Nephron progenitor cell (in vitro differentiated cells): ENCODE measurements at regions not wholly inside any gene's neighbourhood (a gene's known extent, or its start where the extent isn't known, plus 50 kb on each side); places are given as distances from the start of the nearest gene placed in this dataset.

ENCODE experiments used
- DNase-seq: peaks from one replicate; pipeline ENCODE4 v3.0.0; 2021
- H3K27ac Mint-ChIP-seq: 2 replicates; pipeline ENCODE4 v1.8.0; 2021; ENCODE audit warnings: mild to moderate bottlenecking, moderate library complexity, mixed read lengths
- H3K27me3 Mint-ChIP-seq: 2 replicates; pipeline ENCODE4 v1.8.0; 2021; ENCODE audit warnings: mild to moderate bottlenecking, low read depth, mixed read lengths; ENCODE audit not compliant: poor library complexity
- H3K36me3 Mint-ChIP-seq: 2 replicates; pipeline ENCODE4 v1.8.0; 2021; ENCODE audit warnings: low read depth, mixed read lengths
- H3K4me1 Mint-ChIP-seq: 2 replicates; pipeline ENCODE4 v1.8.0; 2021; ENCODE audit warnings: mixed read lengths
- H3K4me3 Mint-ChIP-seq: 2 replicates; pipeline ENCODE4 v1.8.0; 2021; ENCODE audit warnings: mild to moderate bottlenecking, moderate library complexity, mixed read lengths
- H3K9me3 Mint-ChIP-seq: 2 replicates; pipeline ENCODE4 v1.8.0; 2021; ENCODE audit warnings: mild to moderate bottlenecking, moderate library complexity, mixed read lengths
- TF ChIP-seq, protein P1 (sequence below): fragments of 200-600 bp; sonication (generic); IDR thresholded peaks from 2 replicates; pipeline ENCODE4 v1.5.0; 2021; ENCODE audit warnings: antibody characterized with exemption

DNA sequence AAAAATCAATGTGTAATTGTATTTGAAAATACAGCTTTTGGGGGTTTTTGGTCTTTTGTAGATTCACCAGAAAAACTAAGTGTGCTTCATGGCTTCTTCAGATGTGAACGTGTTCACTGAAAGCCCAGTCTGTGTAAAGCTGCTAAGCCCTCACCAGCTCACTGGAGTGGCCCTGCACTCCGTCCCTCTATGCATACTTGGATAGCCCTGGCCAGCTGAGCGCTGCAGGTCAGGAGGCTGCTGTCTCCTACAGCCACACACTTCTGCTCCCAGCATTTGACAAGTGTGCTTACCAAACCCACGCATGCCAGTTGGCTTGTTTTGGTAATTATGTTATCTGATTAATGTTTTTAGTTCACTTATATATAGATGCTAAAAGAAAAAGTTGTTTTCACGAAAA is 163.5 kb downstream of the TLR5 start:
- Mint-ChIP-seq H3K4me3 (no peak overlapping the region), H3K4me1 (peaks cover 24% of the 10 kb centered on the region), H3K9me3 (peaks cover 7% of the 10 kb centered on the region), H3K36me3 (peaks cover 21% of the 10 kb centered on the region), H3K27me3 (peaks cover 4% of the 10 kb centered on the region), H3K27ac (no peak overlapping the region)
- DNase-seq = peak; percentile 12
- TF ChIP-seq, protein P1, sequence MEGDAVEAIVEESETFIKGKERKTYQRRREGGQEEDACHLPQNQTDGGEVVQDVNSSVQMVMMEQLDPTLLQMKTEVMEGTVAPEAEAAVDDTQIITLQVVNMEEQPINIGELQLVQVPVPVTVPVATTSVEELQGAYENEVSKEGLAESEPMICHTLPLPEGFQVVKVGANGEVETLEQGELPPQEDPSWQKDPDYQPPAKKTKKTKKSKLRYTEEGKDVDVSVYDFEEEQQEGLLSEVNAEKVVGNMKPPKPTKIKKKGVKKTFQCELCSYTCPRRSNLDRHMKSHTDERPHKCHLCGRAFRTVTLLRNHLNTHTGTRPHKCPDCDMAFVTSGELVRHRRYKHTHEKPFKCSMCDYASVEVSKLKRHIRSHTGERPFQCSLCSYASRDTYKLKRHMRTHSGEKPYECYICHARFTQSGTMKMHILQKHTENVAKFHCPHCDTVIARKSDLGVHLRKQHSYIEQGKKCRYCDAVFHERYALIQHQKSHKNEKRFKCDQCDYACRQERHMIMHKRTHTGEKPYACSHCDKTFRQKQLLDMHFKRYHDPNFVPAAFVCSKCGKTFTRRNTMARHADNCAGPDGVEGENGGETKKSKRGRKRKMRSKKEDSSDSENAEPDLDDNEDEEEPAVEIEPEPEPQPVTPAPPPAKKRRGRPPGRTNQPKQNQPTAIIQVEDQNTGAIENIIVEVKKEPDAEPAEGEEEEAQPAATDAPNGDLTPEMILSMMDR = no peak

DNA sequence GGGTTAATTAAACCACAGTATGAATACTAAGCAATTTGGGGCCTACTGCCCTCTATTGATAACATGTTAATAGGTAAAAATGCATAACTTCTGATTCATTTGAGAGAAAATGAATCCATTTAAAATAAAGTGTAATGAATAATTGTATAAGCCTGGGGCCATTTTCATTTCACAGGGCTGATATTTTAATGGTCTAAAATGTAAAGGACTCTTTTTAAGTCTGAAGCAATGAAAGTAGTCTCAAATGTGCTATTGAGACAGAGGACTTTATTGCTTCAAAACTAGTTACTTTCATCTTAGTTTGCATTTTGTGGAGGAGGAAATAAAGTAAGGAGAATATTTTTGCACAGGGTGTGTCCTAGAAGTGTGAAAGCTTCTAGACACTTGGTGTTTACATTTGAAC is 155.4 kb downstream of the TLR5 start:
- H3K4me1 Mint-ChIP-seq = peaks cover 13% of the 10 kb centered on the region
- no peaks in the 10 kb centered on the region for H3K9me3 Mint-ChIP-seq
- TF ChIP-seq, protein P1 = no peak
- no peak for DNase-seq
- H3K36me3 Mint-ChIP-seq = peaks cover 46% of the 10 kb centered on the region
- H3K4me3 Mint-ChIP-seq = no peak overlapping the region
- no peak overlapping the region for H3K27ac Mint-ChIP-seq
- H3K27me3 Mint-ChIP-seq = no peaks in the 10 kb centered on the region

DNA sequence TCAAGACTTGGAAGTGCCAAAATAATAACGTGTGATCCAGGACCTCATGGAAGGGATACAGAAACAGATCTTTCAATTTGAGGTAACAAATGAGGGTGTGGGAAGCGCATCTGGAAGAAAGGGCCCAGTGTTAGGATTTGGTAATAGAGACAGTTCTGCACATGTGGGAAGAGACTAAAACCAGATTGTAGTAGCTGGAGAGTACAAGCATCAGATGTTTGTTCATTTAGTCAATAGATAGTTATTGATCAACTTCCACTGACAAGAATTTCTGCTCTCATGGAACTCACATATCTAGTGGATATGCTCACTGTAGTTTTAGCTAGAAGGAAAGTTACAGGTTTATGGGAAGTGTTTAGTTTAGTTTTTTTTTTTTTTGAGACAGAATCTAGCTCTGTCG is 153.6 kb downstream of the TLR5 start:
- Mint-ChIP-seq H3K27me3 (no peaks in the 10 kb centered on the region), H3K27ac (no peak overlapping the region), H3K9me3 (no peaks in the 10 kb centered on the region), H3K4me3 (no peak overlapping the region), H3K4me1 (peaks cover 17% of the 10 kb centered on the region), H3K36me3 (peaks cover 61% of the 10 kb centered on the region)
- TF ChIP-seq, protein P1 = no peak
- DNase-seq = no peak

DNA sequence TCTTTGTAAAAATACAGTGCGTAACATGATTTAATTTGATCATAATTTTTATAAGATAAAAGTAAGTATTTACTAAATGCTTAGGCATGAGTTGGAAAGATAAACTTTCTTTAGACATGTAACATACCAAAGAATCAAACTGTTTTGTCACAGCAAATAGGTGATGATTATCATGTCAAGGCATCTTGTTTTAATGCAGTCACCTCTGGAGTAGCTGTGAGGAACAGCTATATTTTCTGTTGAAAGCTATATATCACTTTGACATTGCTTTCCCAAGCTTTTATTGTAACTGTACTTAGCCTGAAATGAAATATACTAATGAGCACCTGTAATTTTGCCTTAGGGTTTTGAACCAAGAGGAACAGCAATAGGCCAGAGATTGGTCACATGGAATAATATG is 151.9 kb downstream of the TLR5 start:
- H3K27me3 Mint-ChIP-seq = no peaks in the 10 kb centered on the region
- H3K4me1 Mint-ChIP-seq = peaks cover 28% of the 10 kb centered on the region
- H3K27ac Mint-ChIP-seq = no peak overlapping the region
- TF ChIP-seq, protein P1 = no peak
- peaks cover 65% of the 10 kb centered on the region for H3K36me3 Mint-ChIP-seq
- H3K4me3 Mint-ChIP-seq = no peak overlapping the region
- H3K9me3 Mint-ChIP-seq = no peaks in the 10 kb centered on the region
- no peak for DNase-seq

DNA sequence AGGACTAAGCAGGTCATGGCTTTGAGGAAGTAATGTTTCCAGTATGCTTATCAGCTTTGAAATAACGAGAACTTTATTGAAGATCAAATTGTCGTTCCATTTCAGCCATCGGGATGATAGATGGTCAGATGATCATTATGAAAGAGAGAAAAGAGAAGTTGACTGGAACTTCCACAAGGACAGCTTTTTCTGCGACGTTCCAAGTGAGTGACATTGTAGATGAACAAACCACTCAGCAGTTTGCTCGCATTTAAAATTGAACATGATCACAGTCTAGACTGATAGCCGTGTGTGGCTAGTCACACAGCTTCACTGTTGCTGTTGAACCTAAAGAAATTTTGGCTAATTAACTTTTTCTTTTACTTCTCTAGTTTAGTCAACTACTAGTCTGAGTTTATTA is 151.1 kb downstream of the TLR5 start:
- Mint-ChIP-seq H3K27ac (no peak overlapping the region), H3K27me3 (no peaks in the 10 kb centered on the region), H3K36me3 (peaks cover 68% of the 10 kb centered on the region), H3K9me3 (no peaks in the 10 kb centered on the region), H3K4me1 (peaks cover 29% of the 10 kb centered on the region), H3K4me3 (no peak overlapping the region)
- no peak for DNase-seq
- TF ChIP-seq, protein P1 = no peak

DNA sequence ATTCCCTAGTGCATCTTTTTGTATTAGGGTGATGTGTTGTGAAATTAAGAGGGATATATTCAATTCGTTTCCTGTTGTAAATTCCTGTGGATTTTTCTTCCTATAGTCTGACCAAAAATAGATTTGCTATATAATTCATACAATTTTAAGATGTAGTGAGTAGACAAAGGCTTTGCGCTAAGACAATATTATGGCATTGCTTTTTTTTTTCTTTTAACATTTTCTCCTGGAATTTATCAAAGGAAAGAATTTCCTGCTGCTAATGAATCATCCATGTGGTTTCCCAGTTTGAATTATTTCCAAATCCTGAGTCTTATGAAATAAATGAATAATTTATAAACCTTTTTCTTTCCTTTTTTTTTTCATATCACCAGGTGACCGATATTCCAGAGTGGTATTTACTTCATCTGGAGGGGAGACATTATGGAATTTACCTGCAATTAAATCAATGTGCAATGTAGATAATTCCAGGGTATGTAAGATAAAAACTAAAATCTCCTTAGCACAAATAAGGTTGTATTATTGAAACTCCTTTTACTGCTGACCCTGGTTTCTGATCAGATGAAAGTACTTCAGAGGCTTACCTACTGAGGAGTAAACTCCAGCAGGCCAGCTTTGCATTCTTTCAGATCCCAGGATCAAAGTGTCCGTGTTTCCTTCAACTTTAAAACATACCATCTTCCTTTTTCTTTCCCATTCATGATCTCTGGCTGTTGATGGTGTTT is 148.4 kb downstream of the TLR5 start:
- H3K27ac Mint-ChIP-seq = peak overlapping the region; percentile 60
- DNase-seq = no peak
- no peaks in the 10 kb centered on the region for H3K27me3 Mint-ChIP-seq
- no peak overlapping the region for H3K4me3 Mint-ChIP-seq
- H3K4me1 Mint-ChIP-seq = peaks cover 53% of the 10 kb centered on the region
- TF ChIP-seq, protein P1 = no peak
- no peaks in the 10 kb centered on the region for H3K9me3 Mint-ChIP-seq
- H3K36me3 Mint-ChIP-seq = peaks cover 82% of the 10 kb centered on the region
